ENCODE measurements at regions not wholly inside any gene's neighbourhood (a gene's known extent, or its start where the extent isn't known, plus 50 kb on each side); places are given as distances from the start of the nearest gene placed in this dataset.

DNA sequence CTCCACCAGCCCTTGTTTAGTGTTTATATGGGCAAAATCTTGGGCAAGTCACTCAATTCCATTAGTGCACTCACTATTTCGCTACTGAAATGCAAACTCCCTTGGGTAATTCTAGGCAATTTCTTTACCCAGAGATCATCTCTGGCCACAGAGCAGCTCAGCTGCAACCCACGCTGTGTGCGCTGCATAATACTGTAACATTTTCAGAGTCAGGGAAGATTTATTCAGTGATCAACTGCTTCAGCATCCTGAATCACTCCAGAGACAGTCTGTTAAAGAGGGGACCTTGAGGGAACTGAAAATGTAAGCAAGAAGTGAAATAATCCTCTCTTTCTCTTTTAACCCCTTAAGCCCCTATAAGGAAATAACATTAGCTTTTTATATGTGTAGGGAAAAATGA lies 189.6 kb upstream of the FBXL4 start:
- no peak for TF ChIP-seq POLR2AphosphoS5 (IDR thresholded peaks at IDR 0.05)
- TF ChIP-seq POLR2A (IDR thresholded peaks at IDR 0.05) = no peak
- TF ChIP-seq, protein P1, sequence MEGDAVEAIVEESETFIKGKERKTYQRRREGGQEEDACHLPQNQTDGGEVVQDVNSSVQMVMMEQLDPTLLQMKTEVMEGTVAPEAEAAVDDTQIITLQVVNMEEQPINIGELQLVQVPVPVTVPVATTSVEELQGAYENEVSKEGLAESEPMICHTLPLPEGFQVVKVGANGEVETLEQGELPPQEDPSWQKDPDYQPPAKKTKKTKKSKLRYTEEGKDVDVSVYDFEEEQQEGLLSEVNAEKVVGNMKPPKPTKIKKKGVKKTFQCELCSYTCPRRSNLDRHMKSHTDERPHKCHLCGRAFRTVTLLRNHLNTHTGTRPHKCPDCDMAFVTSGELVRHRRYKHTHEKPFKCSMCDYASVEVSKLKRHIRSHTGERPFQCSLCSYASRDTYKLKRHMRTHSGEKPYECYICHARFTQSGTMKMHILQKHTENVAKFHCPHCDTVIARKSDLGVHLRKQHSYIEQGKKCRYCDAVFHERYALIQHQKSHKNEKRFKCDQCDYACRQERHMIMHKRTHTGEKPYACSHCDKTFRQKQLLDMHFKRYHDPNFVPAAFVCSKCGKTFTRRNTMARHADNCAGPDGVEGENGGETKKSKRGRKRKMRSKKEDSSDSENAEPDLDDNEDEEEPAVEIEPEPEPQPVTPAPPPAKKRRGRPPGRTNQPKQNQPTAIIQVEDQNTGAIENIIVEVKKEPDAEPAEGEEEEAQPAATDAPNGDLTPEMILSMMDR (IDR thresholded peaks at IDR 0.05) = no peak
- no peak for TF ChIP-seq EP300 (IDR thresholded peaks at IDR 0.05)
